H9 (cell line): ENCODE measurements at regions not wholly inside any gene's neighbourhood (a gene's known extent, or its start where the extent isn't known, plus 50 kb on each side); places are given as distances from the start of the nearest gene placed in this dataset.

Experiments used
- DNase-seq: peaks from one replicate; pipeline ENCODE4 v3.0.0-alpha.2; 2017
- H2AFZ ChIP-seq: one replicate; pipeline ENCODE4 v1.6.1; 2013; ENCODE audit warnings: mild to moderate bottlenecking, low read length, control low read depth, moderate library complexity
- H2AK5ac ChIP-seq: 2 replicates; pipeline ENCODE4 v1.6.1; 2013; ENCODE audit warnings: low read length, control low read depth, mixed read lengths; ENCODE audit not compliant: insufficient read length
- H2BK120ac ChIP-seq: one replicate; pipeline ENCODE4 v1.6.1; 2013; ENCODE audit warnings: low read depth, mild to moderate bottlenecking, low read length, control low read depth, inconsistent platforms; ENCODE audit not compliant: poor library complexity, severe bottlenecking
- H2BK12ac ChIP-seq: 2 replicates; pipeline ENCODE4 v1.6.1; 2013; ENCODE audit warnings: low read length, control low read depth, mixed read lengths, low read depth; ENCODE audit not compliant: insufficient read length
- H2BK15ac ChIP-seq: 2 replicates; pipeline ENCODE4 v1.6.1; 2013; ENCODE audit warnings: low read depth, low read length, control low read depth
- H2BK20ac ChIP-seq: one replicate; pipeline ENCODE4 v1.6.1; 2013; ENCODE audit warnings: low read depth, mild to moderate bottlenecking, low read length, control low read depth, inconsistent platforms; ENCODE audit not compliant: poor library complexity, severe bottlenecking
- H2BK5ac ChIP-seq: 2 replicates; pipeline ENCODE4 v1.6.1; 2013; ENCODE audit warnings: low read length, control low read depth, mixed read lengths; ENCODE audit not compliant: insufficient read length
- H3K14ac ChIP-seq: 2 replicates; pipeline ENCODE4 v1.6.1; 2013; ENCODE audit warnings: low read length, control low read depth; ENCODE audit not compliant: insufficient read depth
- H3K18ac ChIP-seq: 2 replicates; pipeline ENCODE4 v1.6.1; 2013; ENCODE audit warnings: low read depth, mild to moderate bottlenecking, mixed read lengths, low read length, control low read depth; ENCODE audit not compliant: insufficient read length
- H3K23ac ChIP-seq: 2 replicates; pipeline ENCODE4 v1.6.1; 2013; ENCODE audit warnings: low read length, control low read depth, mixed read lengths, low read depth; ENCODE audit not compliant: insufficient read length
- H3K23me2 ChIP-seq: 2 replicates; pipeline ENCODE4 v1.6.1; 2013; ENCODE audit warnings: low read depth, mild to moderate bottlenecking, mixed read lengths, low read length, control low read depth; ENCODE audit not compliant: insufficient read length, poor library complexity, severe bottlenecking
- H3K27ac ChIP-seq: 2 replicates; pipeline ENCODE4 v1.5.1; 2013; ENCODE audit warnings: low read length, control low read depth, mixed read lengths, low read depth; ENCODE audit not compliant: insufficient read length
- H3K27me3 ChIP-seq: 2 replicates; pipeline ENCODE4 v1.6.1; 2013; ENCODE audit warnings: low read length, control low read depth, inconsistent platforms; ENCODE audit not compliant: insufficient read depth
- H3K4ac ChIP-seq: 2 replicates; pipeline ENCODE4 v1.6.1; 2013; ENCODE audit warnings: low read depth, mild to moderate bottlenecking, control low read depth, inconsistent platforms, low read length, moderate library complexity
- H3K4me1 ChIP-seq: 2 replicates; pipeline ENCODE4 v1.6.1; 2013; ENCODE audit warnings: low read length, control low read depth, inconsistent platforms; ENCODE audit not compliant: insufficient read depth
- H3K4me2 ChIP-seq: 2 replicates; pipeline ENCODE4 v1.6.1; 2013; ENCODE audit warnings: low read length, control low read depth, mixed read lengths; ENCODE audit not compliant: insufficient read length, insufficient read depth
- H3K56ac ChIP-seq: 2 replicates; pipeline ENCODE4 v1.6.1; 2013; ENCODE audit warnings: low read depth, mild to moderate bottlenecking, mixed read lengths, low read length, control low read depth; ENCODE audit not compliant: insufficient read length
- H3K79me1 ChIP-seq: 2 replicates; pipeline ENCODE4 v1.6.1; 2013; ENCODE audit warnings: low read depth, mild to moderate bottlenecking, moderate library complexity, low read length, control low read depth, inconsistent platforms; ENCODE audit not compliant: insufficient read depth, poor library complexity, severe bottlenecking
- H3K79me2 ChIP-seq: 2 replicates; pipeline ENCODE4 v1.6.1; 2013; ENCODE audit warnings: low read length, control low read depth, inconsistent platforms; ENCODE audit not compliant: insufficient read depth
- H3K9ac ChIP-seq: 2 replicates; pipeline ENCODE4 v1.6.1; 2013; ENCODE audit warnings: low read length, control low read depth, mixed read lengths; ENCODE audit not compliant: insufficient read length; ENCODE audit errors: extremely low read depth
- H3K9me3 ChIP-seq: one replicate; pipeline ENCODE4 v1.6.1; 2013; ENCODE audit warnings: low read depth, low read length, inconsistent platforms; ENCODE audit not compliant: control insufficient read depth
- H3T11ph ChIP-seq: one replicate; pipeline ENCODE4 v1.6.1; 2013; ENCODE audit warnings: mild to moderate bottlenecking, low read length, control low read depth, inconsistent platforms
- H4K20me1 ChIP-seq: one replicate; pipeline ENCODE4 v1.6.1; 2013; ENCODE audit not compliant: control insufficient read depth, insufficient read length, insufficient read depth
- H4K5ac ChIP-seq: 2 replicates; pipeline ENCODE4 v1.6.1; 2013; ENCODE audit warnings: low read depth, mild to moderate bottlenecking, mixed read lengths, low read length, control low read depth; ENCODE audit not compliant: insufficient read length
- H4K8ac ChIP-seq: replicated peaks from 2 replicates; pipeline ENCODE4 v1.6.1; 2013; ENCODE audit warnings: low read length, control low read depth, mixed read lengths, low read depth; ENCODE audit not compliant: insufficient read length
- H4K91ac ChIP-seq: 2 replicates; pipeline ENCODE4 v1.6.1; 2013; ENCODE audit warnings: low read depth, mild to moderate bottlenecking, moderate library complexity, mixed read lengths, low read length, control low read depth; ENCODE audit not compliant: insufficient read length
- H3K27ac Mint-ChIP-seq, 3 experiments: 2 replicates in 2 of 3; 3 replicates in 1 of 3; pipeline ENCODE4 v1.8.0; 2020 to 2021; ENCODE audit warnings: mixed read lengths in 3 of 3, mild to moderate bottlenecking in 1 of 3, moderate library complexity in 1 of 3
- H3K27me3 Mint-ChIP-seq: 2 replicates; pipeline ENCODE4 v1.8.0; 2021; ENCODE audit warnings: low read depth, mild to moderate bottlenecking, moderate library complexity, mixed read lengths
- H3K36me3 Mint-ChIP-seq, 3 experiments: 2 replicates in 2 of 3; 3 replicates in 1 of 3; pipeline ENCODE4 v1.8.0; 2020 to 2021; ENCODE audit warnings: low read depth in 3 of 3, mixed read lengths in 3 of 3; ENCODE audit not compliant: insufficient read depth in 1 of 3
- H3K4me1 Mint-ChIP-seq, 2 experiments: 2 replicates each; pipeline ENCODE4 v1.8.0; 2020; ENCODE audit warnings: mixed read lengths in 2 of 2
- H3K4me3 Mint-ChIP-seq, 2 experiments: 2 replicates in 1 of 2; 3 replicates in 1 of 2; pipeline ENCODE4 v1.8.0; 2020 to 2021; ENCODE audit warnings: mild to moderate bottlenecking in 2 of 2, mixed read lengths in 2 of 2, moderate library complexity in 1 of 2
- H3K9me3 Mint-ChIP-seq, 2 experiments: 2 replicates in 1 of 2; 3 replicates in 1 of 2; pipeline ENCODE4 v1.8.0; 2020; ENCODE audit warnings: mild to moderate bottlenecking in 2 of 2, mixed read lengths in 2 of 2, moderate library complexity in 1 of 2
- CTCF ChIP-seq: fragments of 200-600 bp; sonication (generic); conservative IDR thresholded peaks from 3 replicates; pipeline ENCODE4 v1.8.0; 2021; ENCODE audit warnings: antibody characterized with exemption, mild to moderate bottlenecking
- WGBS: extraction: QIAGEN DNeasy Blood & Tissue Kit; methylation state at CpG from one replicate; pipeline ENCODE4 v1.1.7; 2013; ENCODE audit warnings: missing lambda C conversion rate, low lambda C conversion rate, mixed read lengths; ENCODE audit not compliant: insufficient read length; ENCODE audit errors: extremely low coverage; 5-methylcytosine and 5-hydroxymethylcytosine counted together

- H3K4ac ChIP-seq = no peak overlapping the region
- H2AK5ac ChIP-seq = no peak overlapping the region
- H4K5ac ChIP-seq = no peak overlapping the region
- no peak overlapping the region for H3T11ph ChIP-seq
- H4K8ac ChIP-seq = no peak overlapping the region
- H3K27me3 ChIP-seq = no peaks in the 10 kb centered on the region
- no peak overlapping the region for H3K56ac ChIP-seq
- no peaks in the 10 kb centered on the region for H3K23me2 ChIP-seq
- H3K79me1 ChIP-seq = no peaks in the 10 kb centered on the region
- no peak overlapping the region for H3K9ac ChIP-seq
- H3K4me2 ChIP-seq = no peak overlapping the region
- no peak overlapping the region for H4K91ac ChIP-seq
- peaks cover 2 to 52% of the 10 kb centered on the region in 2 experiments; a peak in 4 of 5 replicates for H3K9me3 Mint-ChIP-seq
- no peaks in the 10 kb centered on the region for H4K20me1 ChIP-seq
- no peaks in the 10 kb centered on the region for H3K9me3 ChIP-seq
- no peak overlapping the region for H2BK15ac ChIP-seq
- H3K27ac Mint-ChIP-seq = peak overlapping the region in 1 of 3 experiments; percentile 40; a peak in 1 of 7 replicates
- H3K27ac ChIP-seq = no peak overlapping the region
- DNase-seq = peak; percentile 20
- no peak overlapping the region for H2BK12ac ChIP-seq
- WGBS = no CpG with 5 or more reads among the region's 10 CpGs
- no peak overlapping the region for H3K14ac ChIP-seq
- no peaks in the 10 kb centered on the region for H3K4me1 Mint-ChIP-seq
- peaks cover 12% of the 10 kb centered on the region for H3K27me3 Mint-ChIP-seq
- no peak overlapping the region for H2BK20ac ChIP-seq
- H3K4me1 ChIP-seq = no peaks in the 10 kb centered on the region
- no peak overlapping the region for H3K18ac ChIP-seq
- H3K4me3 Mint-ChIP-seq = no peak overlapping the region
- H3K23ac ChIP-seq = no peak overlapping the region
- no peak overlapping the region for H2AFZ ChIP-seq
- no peak for TF ChIP-seq CTCF
- H2BK120ac ChIP-seq = no peak overlapping the region
- no peaks in the 10 kb centered on the region for H3K36me3 Mint-ChIP-seq
- H3K79me2 ChIP-seq = no peaks in the 10 kb centered on the region
- H2BK5ac ChIP-seq = no peak overlapping the region
These were observed 852.6 kb downstream of the TBC1D22A start for GRCh38 chr22:47615051-47615450.
